GM12891 (cell line): ENCODE measurements at regions not wholly inside any gene's neighbourhood (a gene's known extent, or its start where the extent isn't known, plus 50 kb on each side); places are given as distances from the start of the nearest gene placed in this dataset.

ENCODE experiments used
- DNase-seq: peaks from one replicate; pipeline ENCODE4 v3.0.0; 2011; ENCODE audit warnings: low spot score; ENCODE audit not compliant: insufficient read length
- FAIRE-seq: peaks from 2 replicates; lab custom pipeline; 2011; peaks lifted over from hg19 to GRCh38; lab: Jason Lieb, UNC
- PAX5 ChIP-seq: IDR thresholded peaks from 2 replicates; pipeline ENCODE4 v1.6.1; 2011; ENCODE audit warnings: low read length, moderate library complexity, mild to moderate bottlenecking; ENCODE audit not compliant: insufficient read depth, severe bottlenecking
- POLR2A ChIP-seq: IDR thresholded peaks from 2 replicates; pipeline ENCODE4 v1.6.1; 2011; ENCODE audit warnings: low read depth, low read length, control low read depth
- POLR2AphosphoS5 ChIP-seq: IDR thresholded peaks from 2 replicates; pipeline ENCODE4 v1.6.1; 2011; ENCODE audit warnings: low read depth, low read length, control low read depth
- POU2F2 ChIP-seq: IDR thresholded peaks from 2 replicates; pipeline ENCODE4 v1.6.1; 2011; ENCODE audit warnings: low read depth, mild to moderate bottlenecking, control low read depth, low read length, moderate library complexity
- SPI1 ChIP-seq: IDR thresholded peaks from 2 replicates; pipeline ENCODE4 v1.6.1; 2011; ENCODE audit warnings: low read depth, low read length, control low read depth
- TAF1 ChIP-seq: IDR thresholded peaks from 2 replicates; pipeline ENCODE4 v1.6.1; 2011; ENCODE audit warnings: low read depth, low read length, control low read depth

DNA sequence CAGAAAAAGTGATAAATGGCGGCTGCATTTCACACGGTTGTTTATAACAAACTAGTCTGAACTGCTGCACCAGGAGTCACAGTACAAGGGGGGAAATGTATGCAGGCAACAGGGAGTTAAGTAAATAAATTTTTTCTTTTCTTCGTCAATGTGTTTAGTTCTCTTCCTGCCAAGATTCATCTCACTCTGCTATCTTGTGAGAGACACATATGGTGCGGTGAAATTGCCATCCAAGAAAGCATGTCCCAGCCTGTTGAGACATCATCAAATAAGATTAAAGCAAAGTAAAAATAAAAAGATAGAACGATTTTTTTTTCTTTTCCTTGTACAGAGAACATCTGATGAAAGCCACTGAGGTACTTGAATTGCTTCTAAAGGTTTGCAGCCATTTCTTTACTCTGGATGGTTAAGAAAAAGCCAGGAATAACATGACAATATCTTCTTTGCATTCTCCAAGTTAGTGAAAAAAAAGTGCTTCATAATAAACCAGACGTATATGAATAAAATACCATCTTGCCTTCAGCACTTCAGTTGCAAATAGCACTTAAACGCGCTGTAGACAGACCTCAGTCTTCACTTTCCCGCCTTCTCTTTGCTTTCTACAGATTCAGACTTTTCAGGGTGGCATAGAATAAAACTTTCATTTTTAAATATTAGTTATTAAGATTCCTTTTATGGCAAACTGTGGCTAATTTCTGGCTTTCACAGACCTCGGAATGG is 506.2 kb upstream of the ZFHX3 start:
- FAIRE-seq: no peak
- TF ChIP-seq POLR2A (no peak), POLR2AphosphoS5 (no peak), SPI1 (no peak), TAF1 (no peak), POU2F2 (no peak), PAX5 (no peak)

DNA sequence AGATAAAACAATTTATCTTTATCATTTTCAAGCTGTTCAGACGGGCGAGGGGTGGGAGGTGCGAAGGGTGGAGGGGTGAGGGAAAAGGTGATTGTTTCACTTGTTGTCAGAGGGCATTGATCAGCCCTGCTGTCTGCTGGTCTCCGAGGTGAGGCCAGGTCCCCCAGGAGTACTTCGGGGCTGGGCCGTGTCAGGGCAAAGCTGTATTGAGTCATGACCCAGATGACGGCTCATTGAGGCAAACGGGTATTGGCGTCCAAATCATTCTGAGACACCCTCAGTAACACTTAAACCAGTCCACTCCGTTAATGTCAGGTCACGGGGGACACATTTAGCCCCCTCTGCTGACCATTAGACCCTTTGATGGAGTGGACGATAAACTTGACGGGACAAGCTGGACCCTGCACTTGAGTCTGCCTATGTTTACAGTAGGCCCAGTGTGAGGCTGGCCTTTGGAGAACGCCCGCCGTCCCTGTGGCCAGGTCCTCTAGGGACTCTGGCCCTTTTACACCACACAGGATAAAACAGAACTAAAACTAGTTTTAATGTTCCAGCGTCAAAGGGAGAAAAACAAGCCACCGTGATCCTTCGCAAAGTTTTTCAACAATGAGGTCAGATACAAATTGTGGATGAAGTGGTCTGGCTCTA is 502.2 kb upstream of the ZFHX3 start:
- no peak for FAIRE-seq
- DNase-seq: no peak

More for the DNA sequence above, 506.2 kb upstream of the ZFHX3 start:
- DNase-seq: no peak

DNA sequence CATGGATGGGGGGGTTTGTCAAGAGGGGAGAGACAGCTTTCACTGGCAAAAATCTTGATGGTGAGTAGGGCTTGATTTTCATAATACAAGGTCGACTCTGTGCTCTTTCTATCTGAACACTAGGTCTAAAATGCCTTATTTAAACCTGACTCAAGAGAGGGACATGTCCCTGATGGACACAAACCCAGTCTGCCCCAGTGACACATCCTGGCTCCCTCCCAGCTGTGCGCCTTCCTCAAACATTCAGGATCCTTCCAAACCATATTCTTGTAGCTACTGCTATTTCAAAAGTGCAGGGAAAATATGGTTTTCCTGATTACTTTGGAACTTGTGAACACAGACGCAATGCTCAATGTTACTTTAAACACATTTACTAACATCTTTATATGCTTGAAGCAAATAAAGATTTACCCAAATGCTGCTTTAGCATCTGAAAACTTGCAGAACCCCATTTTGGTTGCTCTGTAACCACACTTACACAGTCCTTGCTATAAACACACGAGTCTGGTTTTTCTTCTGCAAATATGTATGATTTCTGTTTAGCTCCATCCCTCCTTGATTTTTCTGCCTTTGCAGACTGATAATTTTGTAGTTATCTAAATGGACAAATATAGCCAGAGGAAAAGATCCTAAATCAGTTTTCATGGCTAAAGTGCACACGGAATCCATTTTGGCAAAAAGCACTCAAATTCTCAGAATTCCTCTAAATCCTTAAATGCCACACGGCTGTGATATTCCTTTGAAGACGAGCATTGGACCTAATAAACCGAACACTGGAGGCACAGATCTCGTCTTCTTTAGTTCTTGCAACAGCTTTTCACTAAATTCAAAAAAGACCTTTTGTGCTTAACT is 499.9 kb upstream of the ZFHX3 start:
- FAIRE-seq: no peak
- TF ChIP-seq SPI1 (no peak), POU2F2 (no peak), POLR2AphosphoS5 (no peak), PAX5 (no peak)
- no peak for DNase-seq

More for the DNA sequence above, 502.2 kb upstream of the ZFHX3 start:
- TF ChIP-seq PAX5 (no peak), POLR2A (no peak), POU2F2 (no peak)

DNA sequence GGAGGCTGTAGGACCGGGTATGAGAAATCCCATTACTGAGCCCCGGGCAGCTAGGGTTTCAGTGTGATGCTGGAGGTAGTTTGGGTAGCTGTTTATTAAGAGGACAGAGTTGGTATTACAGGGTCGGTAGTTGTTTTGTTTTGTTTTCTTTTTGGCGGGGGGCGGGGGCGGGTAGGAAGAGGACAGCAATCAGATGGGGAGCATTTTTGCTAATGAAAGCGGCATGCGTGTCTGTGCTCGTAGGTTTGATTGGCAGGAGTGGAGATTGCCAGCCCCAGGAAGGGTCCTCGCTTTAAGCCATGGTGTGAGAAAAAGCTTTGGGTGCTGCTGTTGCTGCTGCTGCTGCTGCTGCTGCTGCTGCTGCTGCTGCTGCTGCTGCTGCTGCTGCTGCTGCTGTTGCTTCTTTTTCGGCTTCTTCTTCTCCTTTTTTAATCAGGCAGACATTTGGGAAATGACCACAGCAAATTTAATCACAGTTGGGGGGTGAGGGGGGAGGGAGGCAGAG is 498.5 kb upstream of the ZFHX3 start:
- FAIRE-seq: no peak
- TF ChIP-seq PAX5: no peak
- TF ChIP-seq POLR2AphosphoS5: no peak
- no peak for TF ChIP-seq SPI1
- no peak for TF ChIP-seq POU2F2
- no peak for TF ChIP-seq POLR2A
- no peak for TF ChIP-seq TAF1
- DNase-seq: no peak

DNA sequence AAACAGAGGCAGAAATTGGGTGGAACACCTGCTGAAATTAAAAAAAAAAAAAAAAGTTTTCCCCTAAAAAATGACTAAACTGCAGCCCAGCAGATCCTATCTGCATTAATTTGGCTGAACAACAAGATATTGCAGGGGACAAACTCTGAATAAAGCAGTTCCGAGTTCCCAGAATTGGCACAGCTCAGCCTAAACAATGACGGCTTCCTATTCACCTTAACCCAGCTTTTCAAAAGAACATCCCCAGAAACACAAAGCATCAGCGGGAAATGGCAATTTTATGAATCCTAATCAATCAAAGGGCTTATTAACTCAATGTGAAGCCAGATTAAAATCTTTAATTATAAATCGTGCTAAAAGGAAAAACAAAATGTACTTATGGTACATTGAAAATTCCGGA is 497.8 kb upstream of the ZFHX3 start:
- TF ChIP-seq SPI1 (no peak), POLR2AphosphoS5 (no peak), PAX5 (no peak), TAF1 (no peak), POLR2A (no peak), POU2F2 (no peak)
- DNase-seq (no peak), FAIRE-seq (no peak)

DNA sequence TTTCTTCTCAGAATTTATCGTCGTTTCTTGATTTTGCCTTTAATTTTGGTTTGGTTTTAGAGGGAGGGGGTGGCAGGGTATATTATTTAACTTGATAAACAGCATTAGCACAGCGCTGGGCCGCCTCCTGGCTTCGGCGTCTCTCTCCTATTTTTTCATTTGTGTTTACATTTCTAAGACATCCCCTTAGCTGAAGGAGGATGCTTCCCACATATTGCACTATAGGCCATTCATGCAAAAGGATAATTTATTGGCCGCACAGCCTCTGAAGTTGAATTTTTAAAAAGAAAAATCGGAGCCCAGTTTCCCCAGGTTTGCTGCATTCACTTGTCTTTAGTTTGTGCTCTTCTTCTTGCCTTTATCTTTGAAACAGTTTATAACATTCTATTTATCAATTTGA is 497.4 kb upstream of the ZFHX3 start:
- TF ChIP-seq PAX5: no peak
- no peak for TF ChIP-seq POU2F2
- TF ChIP-seq TAF1: no peak
- no peak for TF ChIP-seq POLR2A
- TF ChIP-seq SPI1: no peak
- no peak for TF ChIP-seq POLR2AphosphoS5
- FAIRE-seq: no peak
- DNase-seq: no peak

DNA sequence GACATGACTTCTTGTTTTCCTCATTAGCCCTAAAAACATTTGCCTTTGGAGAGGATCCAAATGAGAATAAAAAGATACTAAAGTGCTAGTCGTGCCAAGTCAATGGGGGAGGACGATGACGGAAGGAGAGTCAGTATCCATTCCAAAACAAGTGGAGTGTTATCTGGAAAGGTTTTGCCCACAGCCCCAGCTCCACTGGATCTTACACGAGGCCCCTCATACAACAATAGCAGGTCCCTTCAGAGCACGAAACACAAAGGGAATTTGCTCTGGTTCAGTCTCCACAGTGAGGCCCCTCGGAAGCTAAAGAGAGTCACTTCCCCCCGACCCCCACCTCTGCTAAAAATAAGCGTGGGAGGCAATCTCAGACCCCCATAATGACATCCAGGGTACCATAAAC is 496.9 kb upstream of the ZFHX3 start:
- no peak for TF ChIP-seq SPI1
- TF ChIP-seq PAX5: no peak
- TF ChIP-seq TAF1: no peak
- no peak for TF ChIP-seq POLR2A
- no peak for TF ChIP-seq POU2F2
- TF ChIP-seq POLR2AphosphoS5: no peak
- no peak for FAIRE-seq
- no peak for DNase-seq

DNA sequence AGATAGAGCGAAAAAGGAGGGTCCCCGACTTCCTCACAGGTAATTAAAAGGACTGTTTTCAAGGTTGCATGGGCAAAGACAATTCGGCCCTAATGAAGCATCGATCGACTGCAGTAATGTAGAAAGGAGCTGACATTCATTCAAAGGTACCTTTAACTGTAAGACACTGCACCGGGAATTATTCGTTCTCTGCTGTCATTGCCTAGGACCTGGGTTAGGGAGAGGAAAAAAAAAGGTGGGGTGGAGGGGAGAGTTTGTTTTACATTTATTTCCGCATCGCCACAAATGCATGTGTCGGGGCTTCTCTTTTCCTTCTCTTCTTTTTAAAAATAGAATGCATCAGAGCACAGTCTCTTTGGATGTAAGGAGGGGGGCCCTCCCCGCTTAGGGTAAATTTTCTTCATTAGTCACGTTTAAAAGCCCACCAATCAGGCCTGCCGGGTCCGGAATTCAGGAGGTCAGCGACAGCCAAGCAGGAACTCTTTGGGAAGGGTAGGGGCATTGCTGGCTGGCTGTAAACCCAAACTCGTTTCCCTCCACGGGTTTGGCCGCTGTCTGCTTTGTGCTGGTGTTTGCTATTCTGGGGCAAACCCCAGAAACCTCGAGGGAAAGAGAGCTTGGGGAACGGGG is 496.2 kb upstream of the ZFHX3 start:
- no peak for DNase-seq
- TF ChIP-seq POU2F2: no peak
- FAIRE-seq: no peak

DNA sequence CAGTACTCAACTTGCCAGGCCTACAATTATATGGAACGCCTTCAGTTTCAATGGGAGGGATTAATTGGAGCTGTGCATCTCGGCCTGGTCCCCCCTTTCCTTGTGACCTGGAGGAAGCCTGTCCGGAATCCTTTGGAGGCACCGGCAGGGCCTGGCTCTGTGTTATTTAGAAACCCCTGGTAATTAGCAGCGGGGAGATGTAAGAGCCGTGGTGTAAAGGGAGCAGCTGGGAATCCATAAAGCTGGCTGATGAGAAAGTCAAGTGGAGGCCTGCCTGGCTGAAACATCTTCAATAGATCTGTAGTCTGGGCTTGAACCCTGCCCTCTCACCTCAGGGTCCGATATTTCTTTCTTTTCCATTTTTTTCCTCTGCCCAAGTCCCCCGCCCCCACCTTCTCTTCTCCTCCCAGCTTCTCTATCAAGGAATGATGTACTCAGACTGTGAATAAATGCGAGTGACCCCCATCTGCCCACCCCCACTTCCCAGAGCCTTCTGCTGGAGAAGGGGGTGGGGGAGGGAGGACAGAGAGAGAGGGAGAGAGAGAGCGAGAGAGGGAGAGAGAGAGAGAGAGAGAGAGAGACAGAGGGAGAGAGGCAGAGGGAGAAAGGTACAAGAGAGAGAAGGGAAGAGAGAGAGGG is 495.5 kb upstream of the ZFHX3 start:
- FAIRE-seq (no peak), DNase-seq (no peak)
- no peak for TF ChIP-seq POLR2A
- TF ChIP-seq POU2F2: no peak
- TF ChIP-seq POLR2AphosphoS5: no peak
- no peak for TF ChIP-seq PAX5
- TF ChIP-seq TAF1: no peak
- TF ChIP-seq SPI1: no peak
